ENCODE measurements at regions not wholly inside any gene's neighbourhood (a gene's known extent, or its start where the extent isn't known, plus 50 kb on each side); places are given as distances from the start of the nearest gene placed in this dataset.
"Not testable (repeated sequence)": the region's sequence is repeated elsewhere in the genome, so short reads cannot be mapped to it uniquely, and the experiment has no call there.

- no peak for DNase-seq
Measured at GRCh38 chr4:152189451-152190179, 346.3 kb downstream of the FBXW7 start.

- DNase-seq: no peak
Measured at GRCh38 chr4:152188801-152189200, 347.1 kb downstream of the FBXW7 start.

- no peak for DNase-seq
Measured at GRCh38 chr4:152187693-152188092, 348.2 kb downstream of the FBXW7 start.

- DNase-seq: no peak
Measured at GRCh38 chr4:152185786-152186550, 349.9 kb downstream of the FBXW7 start.

- no peak for DNase-seq
Measured at GRCh38 chr4:152181150-152181549, 354.7 kb downstream of the FBXW7 start.

GRCh38 chr4:152180369-152180768 lies 355.5 kb downstream of the FBXW7 start:
- no peak for DNase-seq

GRCh38 chr4:152177538-152177937 lies 358.4 kb downstream of the FBXW7 start:
- not testable (repeated sequence) for DNase-seq

GRCh38 chr4:152176627-152177214 lies 359.2 kb downstream of the FBXW7 start:
- DNase-seq: no peak

- DNase-seq: no peak
Measured at GRCh38 chr4:152175586-152175985, 360.3 kb downstream of the FBXW7 start.

GRCh38 chr4:152172146-152172545 lies 363.7 kb downstream of the FBXW7 start:
- DNase-seq: no peak

GRCh38 chr4:152171556-152171955 lies 364.3 kb downstream of the FBXW7 start:
- DNase-seq: no peak

- DNase-seq: no peak
Measured at GRCh38 chr4:152169683-152170082, 366.2 kb downstream of the FBXW7 start.

GRCh38 chr4:152168987-152169616 lies 366.8 kb downstream of the FBXW7 start:
- DNase-seq: no peak

GRCh38 chr4:152166567-152166966 lies 369.3 kb downstream of the FBXW7 start:
- no peak for DNase-seq

- no peak for DNase-seq
Measured at GRCh38 chr4:152165846-152166245, 370.0 kb downstream of the FBXW7 start.

GRCh38 chr4:152165146-152165545 lies 370.7 kb downstream of the FBXW7 start:
- no peak for DNase-seq

GRCh38 chr4:152164561-152164960 lies 371.3 kb downstream of the FBXW7 start:
- no peak for DNase-seq

- DNase-seq: no peak
Measured at GRCh38 chr4:152162331-152162697, 373.6 kb downstream of the FBXW7 start.

GRCh38 chr4:152161676-152162330 lies 374.1 kb downstream of the FBXW7 start:
- DNase-seq: no peak

- no peak for DNase-seq
Measured at GRCh38 chr4:152160225-152160800, 375.6 kb downstream of the FBXW7 start.

- DNase-seq: no peak
Measured at GRCh38 chr4:152159773-152160172, 376.1 kb downstream of the FBXW7 start.

GRCh38 chr4:152158225-152158624 lies 377.7 kb downstream of the FBXW7 start:
- DNase-seq: no peak

- no peak for DNase-seq
Measured at GRCh38 chr4:152157629-152158028, 378.3 kb downstream of the FBXW7 start.
